GM19324 (cell line): ENCODE measurements at regions not wholly inside any gene's neighbourhood (a gene's known extent, or its start where the extent isn't known, plus 50 kb on each side); places are given as distances from the start of the nearest gene placed in this dataset.

Experiments used
- ATAC-seq: cut with Tn5 transposase; IDR thresholded peaks from one replicate; pipeline ENCODE4 v1.9.1; 2021; ENCODE audit warnings: mild to moderate bottlenecking, moderate library complexity; ENCODE audit not compliant: unreplicated experiment, low FRiP score

DNA sequence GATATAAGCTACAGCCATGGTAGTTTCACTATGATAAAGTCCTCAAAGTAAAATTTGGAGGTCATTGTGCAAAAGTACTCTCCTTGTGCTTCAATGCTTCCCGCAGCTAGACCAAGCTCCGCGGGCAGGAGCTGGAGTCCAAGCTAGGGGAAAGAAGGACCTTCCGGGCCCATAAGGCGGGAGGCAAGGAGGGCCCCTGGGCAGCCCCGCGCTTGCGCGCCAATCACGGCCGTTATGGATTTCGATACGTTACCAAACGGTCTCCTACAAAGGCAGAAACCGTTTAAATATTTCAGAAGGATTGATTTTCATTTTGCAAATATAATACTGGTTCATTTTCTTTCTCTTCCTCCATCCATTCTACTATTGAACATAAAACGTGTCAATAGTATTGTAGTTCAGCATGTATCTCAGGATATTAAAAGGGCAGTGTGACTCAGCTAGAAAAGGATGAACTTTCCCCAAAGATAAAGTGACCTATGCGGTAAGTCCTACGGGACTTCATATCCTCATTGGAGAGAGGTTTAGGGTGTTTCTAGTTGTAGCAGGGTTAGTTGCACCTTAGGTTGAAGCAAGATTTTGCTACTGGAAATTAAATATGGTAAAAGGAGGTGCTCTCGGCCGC is 128.0 kb downstream of the KIF20B start:
- no peak for ATAC-seq

DNA sequence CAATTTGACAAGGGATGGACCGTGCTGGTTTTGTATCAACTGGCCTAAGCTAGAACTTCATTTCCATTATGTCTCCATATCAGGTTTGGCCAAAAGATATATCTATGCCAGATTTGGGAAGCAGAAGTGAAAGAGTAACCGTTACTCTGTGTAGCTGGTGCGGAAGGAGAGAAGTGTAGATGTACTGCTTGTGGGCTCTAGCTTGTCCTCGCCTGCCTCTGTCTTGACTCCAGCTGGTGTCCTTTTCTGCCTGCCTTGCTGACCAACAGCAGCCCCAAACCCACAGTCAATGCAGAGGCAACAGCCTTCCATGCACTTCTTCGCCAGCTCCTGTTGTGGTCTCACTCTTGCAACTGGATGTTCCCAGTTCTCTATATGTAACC is 128.5 kb downstream of the KIF20B start:
- no peak for ATAC-seq

- ATAC-seq = no peak
These were observed 129.2 kb downstream of the KIF20B start for GRCh38 chr10:89830624-89831023.

- ATAC-seq = no peak
These were observed 135.4 kb downstream of the KIF20B start for GRCh38 chr10:89836840-89837164.

DNA sequence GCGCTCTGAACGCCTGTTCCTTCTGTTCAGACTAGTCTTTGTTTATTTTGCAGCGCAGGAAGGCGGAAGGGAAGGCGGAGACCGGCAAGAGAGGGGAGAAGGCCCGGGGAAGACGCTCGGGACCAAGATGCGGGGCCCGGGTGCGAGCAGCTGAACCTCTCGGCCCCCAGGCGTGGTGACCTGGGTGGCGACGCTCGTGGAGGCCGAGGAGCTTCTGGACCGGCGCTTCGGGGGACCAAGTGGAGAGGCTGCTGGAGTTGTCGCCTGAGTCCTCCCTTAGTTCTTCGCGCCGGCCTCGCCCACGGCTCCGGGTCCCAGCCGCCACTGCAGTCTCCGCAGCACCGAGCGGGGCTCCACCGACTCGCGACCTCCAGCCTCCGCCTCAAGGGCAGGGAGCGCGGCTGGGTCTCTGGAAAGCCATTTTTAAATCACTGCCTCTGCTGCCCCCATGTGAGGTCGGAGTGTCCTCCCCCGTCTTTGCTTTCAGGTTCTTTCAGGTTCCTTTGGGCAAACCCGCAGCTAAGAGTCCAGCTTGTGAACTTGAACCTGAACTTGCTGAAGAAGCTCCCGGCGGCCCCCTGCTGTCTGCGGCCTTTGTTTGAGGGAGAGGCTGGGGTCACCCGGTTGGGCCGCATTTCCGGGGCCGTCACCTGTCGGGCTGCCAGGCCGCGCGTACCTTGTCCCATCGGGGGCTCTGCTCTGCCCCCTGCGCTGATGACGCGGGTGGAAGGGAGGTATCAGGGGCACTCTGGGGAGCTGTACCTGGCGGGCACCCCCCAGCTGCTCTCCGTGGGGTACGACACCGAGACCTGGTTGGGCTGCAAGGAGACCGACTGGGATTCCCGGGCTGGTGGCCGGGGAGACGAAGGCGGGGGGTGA is 136.0 kb downstream of the KIF20B start:
- peak; percentile 62 for ATAC-seq

DNA sequence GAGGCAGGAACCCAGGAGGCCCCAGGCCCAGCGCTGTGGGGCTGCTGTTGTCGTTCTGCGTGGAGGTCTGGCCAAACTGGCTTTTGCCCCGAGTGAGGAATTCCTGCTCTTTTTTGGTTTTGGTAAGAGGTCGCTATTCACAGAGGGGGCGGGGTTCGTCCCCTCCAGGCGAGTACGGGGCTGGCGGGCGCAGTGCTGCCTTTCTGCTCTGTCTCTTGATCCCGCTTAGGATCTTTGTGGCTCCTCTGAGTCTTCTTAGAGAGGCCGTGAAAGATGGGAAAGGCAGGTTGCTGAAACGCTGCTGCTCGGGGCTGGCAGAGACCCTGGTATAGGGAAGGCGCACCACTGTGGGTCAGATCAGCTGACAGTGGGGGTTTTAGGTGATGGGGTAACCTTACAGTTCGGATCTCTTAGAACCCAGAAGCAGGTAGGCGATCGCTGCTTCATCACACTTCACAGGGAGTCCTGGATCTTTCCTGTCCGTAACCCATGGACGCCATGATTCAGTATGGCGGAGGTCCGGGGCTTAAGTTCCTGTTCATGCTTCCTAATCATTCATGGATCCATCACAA is 136.7 kb downstream of the KIF20B start:
- no peak for ATAC-seq

GRCh38 chr10:89845541-89846280 is 144.3 kb downstream of the KIF20B start:
- no peak for ATAC-seq

DNA sequence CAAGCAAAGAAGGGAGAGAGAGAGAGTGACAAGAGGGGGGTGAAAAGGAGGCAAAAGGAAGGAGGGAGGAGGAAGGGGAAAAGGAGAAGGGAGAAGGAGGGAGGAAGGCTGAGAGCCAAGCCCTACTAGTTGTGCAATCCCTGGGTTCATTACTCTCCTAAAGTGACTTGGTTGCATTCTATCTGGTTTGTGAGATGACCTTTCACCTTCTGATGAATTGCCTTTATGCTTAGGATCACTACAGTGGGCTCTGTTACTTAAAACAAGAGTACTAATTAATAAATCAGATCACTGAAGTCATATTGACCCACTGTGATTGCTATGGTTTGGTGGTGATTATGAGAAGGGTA is 144.9 kb downstream of the KIF20B start:
- no peak for ATAC-seq

DNA sequence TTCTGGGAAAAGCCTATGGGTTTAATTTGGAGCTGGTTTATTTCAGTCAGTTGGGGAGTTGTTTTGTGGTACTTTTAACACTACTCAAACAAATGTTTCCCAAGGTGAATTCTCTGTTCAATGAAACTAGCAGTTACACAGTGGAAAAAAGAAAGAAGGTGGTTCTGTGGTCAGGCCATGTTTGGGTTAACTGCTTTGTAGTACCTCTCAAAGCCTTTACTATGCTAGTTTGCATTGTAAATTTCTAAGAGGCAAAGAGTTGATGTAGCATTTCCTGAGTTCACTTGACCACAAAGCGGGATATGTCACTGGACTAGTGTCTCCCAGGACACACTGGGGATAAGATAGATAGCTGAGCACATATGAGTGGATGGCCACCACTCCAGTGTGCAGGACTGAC is 145.4 kb downstream of the KIF20B start:
- ATAC-seq = no peak

DNA sequence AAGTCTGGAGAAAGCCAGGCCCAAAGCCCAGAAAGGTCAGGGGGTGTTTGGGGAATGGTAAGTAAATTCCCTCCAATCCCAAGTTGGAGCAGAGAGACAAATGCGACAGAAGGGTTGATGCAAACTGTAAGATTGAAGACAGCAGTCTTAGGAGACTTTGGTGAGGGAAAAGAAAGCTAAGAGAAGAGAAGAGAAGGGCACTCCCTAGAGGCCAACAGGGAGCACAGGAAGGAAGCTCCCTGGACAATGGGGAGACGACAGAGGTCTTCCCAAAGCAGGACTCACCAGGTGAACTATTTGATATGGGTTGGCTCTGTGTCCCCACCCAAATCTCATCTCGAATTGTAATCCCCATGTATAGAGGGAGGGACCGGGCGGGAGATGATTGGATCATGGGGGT is 151.5 kb downstream of the KIF20B start:
- no peak for ATAC-seq

GRCh38 chr10:89853781-89854191 is 152.4 kb downstream of the KIF20B start:
- ATAC-seq = no peak

- ATAC-seq = no peak
These were observed 156.1 kb downstream of the KIF20B start for GRCh38 chr10:89857431-89858042.

- no peak for ATAC-seq
These were observed 159.8 kb downstream of the KIF20B start for GRCh38 chr10:89861199-89861573.

- ATAC-seq = no peak
These were observed 160.4 kb downstream of the KIF20B start for GRCh38 chr10:89861584-89862301.

DNA sequence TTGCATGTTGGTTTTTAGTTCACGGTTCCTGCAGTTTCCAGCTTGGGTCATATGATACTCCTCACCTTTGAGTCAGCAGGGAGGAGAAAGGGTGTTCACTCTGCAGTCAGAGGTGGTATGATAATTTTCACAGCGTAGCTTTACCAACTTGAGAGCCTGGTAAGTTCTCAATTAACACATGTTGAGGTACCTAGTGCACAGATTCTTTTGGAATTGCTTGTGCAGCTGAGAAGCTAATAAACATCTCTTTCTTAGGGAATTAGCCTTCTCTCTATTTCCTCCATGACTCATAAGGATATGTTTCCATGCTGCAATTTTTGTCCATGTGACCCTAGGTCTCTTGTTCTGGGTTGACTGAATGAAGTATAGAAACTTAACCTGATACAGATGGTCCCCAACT is 166.6 kb downstream of the KIF20B start:
- ATAC-seq = no peak

DNA sequence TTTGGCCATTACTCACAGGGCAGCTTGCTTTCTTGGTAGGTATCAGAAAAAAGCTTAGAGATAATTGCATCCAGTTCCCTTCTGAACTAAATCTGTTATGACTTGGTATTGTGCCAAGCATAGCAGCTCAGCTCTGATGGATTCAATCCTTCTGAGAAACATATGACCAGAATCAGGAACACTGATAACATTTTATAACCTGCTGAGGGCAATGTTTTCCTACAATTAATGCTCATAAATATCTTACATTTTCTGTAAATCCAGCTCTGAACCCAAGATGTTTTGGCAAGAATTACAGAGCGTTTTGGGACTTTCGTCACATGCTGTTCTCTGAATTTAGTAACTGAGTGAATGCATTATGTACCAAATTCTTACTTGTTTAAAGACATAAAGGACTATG is 167.8 kb downstream of the KIF20B start:
- no peak for ATAC-seq

DNA sequence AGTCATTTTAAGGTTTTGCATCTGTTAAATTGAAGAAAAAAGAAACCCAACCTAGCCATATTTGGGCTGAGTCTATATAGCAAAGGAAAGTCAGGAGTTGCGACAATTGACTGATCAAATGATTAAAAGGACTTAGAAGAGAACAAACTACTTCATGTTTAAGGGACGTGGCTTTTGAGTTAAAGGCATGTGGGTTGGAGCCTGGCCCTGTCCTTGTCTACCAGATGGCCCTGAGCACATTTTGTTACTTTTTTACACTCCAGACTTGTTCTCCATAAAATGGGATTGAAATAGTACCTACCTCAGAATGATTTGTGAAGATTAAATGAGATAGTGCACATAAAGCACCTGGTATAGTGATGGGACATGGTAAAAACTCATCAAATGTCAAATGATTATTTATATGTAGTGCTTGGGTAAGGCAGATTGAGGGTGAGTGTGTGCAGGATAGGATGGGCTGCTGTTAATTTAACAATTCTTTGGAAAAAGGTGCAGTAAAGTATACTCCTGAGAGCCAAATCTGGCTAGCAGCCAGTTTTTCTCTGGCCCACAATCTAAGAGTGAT is 168.3 kb downstream of the KIF20B start:
- ATAC-seq = no peak

- ATAC-seq = no peak
These were observed 169.5 kb downstream of the KIF20B start for GRCh38 chr10:89870936-89871335.

DNA sequence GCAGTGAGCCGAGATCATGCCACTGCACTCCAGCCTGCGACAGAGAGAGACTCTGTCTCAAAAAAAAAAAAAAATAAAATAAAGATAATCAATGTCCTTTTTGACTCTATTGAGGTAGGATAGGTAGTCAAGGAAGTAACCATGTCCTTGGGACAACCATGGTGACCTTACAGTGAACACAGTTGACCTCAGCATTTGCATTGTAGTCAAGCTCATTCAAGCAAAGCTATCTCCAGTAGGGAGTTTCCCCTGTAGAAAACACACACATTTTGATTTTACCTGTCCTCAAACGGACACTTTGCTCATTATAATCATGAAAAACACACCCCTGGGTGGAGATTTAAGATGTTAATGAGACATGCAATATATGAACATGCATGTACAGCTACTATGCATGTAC is 171.7 kb downstream of the KIF20B start:
- ATAC-seq = no peak

DNA sequence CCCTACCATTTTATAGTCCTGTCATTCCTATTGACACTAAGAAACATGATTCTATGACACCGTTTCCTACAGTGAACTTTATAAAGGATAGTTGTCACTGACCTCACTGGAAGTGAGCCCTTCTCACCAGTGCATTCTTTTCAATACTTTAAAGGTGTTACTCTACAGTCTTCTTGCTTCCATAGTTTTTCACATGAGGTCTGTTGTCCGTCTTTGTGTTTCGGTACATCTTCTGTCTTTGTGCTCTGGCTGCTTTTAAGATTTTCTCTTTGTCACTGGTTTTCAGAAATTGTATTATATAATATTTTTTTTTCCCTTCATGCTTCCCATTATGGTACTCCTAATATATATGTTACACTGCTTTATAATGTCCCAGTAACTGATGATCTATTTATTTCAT is 174.2 kb downstream of the KIF20B start:
- ATAC-seq = no peak
